Epithelial cell of proximal tubule (primary cell): ENCODE measurements at regions not wholly inside any gene's neighbourhood (a gene's known extent, or its start where the extent isn't known, plus 50 kb on each side); places are given as distances from the start of the nearest gene placed in this dataset.

Experiments used
- DNase-seq: peaks from one replicate; pipeline ENCODE4 v3.0.0-alpha.2; 2011; ENCODE audit warnings: low read depth
- H3K4me3 ChIP-seq: 2 replicates; pipeline ENCODE4 v1.5.1; 2011; ENCODE audit warnings: low read depth, mild to moderate bottlenecking, low read length
- TF ChIP-seq, protein P1 (sequence below): conservative IDR thresholded peaks from 2 replicates; pipeline ENCODE4 v1.5.1; 2012; ENCODE audit warnings: low read depth, mild to moderate bottlenecking, low read length

DNA sequence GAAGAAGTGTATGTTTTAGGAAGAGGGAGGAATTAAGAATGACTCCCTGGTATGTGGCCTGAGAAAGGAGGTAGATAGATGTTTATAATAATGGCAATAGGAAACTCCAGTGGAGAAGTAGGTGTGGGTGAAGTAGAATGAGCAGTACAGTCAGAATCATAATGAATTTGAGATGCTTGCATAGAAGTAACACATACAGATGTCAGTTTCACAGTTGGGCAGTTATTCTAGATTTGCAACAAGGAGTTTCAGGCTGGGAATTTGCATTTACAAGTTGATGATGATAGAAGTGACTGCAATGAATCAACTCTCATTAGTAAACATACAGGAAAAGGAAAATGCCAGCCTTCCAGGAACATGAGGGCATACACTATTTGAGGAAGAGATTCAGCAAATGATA, 149.0 kb downstream of the SLITRK1 start:
- no peak for DNase-seq
- TF ChIP-seq, protein P1, sequence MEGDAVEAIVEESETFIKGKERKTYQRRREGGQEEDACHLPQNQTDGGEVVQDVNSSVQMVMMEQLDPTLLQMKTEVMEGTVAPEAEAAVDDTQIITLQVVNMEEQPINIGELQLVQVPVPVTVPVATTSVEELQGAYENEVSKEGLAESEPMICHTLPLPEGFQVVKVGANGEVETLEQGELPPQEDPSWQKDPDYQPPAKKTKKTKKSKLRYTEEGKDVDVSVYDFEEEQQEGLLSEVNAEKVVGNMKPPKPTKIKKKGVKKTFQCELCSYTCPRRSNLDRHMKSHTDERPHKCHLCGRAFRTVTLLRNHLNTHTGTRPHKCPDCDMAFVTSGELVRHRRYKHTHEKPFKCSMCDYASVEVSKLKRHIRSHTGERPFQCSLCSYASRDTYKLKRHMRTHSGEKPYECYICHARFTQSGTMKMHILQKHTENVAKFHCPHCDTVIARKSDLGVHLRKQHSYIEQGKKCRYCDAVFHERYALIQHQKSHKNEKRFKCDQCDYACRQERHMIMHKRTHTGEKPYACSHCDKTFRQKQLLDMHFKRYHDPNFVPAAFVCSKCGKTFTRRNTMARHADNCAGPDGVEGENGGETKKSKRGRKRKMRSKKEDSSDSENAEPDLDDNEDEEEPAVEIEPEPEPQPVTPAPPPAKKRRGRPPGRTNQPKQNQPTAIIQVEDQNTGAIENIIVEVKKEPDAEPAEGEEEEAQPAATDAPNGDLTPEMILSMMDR = no peak
- H3K4me3 ChIP-seq = no peak overlapping the region

DNA sequence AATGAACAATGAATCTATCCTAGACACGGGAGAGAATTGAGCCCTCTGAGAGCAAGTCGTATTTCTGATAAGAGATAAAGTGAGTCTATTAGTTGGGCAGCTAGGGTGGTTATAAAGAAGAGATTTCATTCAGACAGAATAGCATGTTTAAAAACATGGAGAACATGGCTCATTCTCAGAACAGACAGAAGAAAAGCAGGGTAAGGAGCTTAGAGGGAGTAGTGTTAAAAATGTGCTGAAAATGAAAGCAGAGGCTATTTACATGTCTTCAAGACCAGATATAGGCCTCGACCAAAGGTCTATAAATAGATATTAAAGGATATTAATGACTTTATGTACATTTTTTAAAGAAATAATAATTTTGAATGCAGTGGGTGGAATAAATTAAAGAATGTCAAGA, 149.5 kb downstream of the SLITRK1 start:
- no peak for DNase-seq
- TF ChIP-seq, protein P1 = no peak
- H3K4me3 ChIP-seq = no peak overlapping the region

DNA sequence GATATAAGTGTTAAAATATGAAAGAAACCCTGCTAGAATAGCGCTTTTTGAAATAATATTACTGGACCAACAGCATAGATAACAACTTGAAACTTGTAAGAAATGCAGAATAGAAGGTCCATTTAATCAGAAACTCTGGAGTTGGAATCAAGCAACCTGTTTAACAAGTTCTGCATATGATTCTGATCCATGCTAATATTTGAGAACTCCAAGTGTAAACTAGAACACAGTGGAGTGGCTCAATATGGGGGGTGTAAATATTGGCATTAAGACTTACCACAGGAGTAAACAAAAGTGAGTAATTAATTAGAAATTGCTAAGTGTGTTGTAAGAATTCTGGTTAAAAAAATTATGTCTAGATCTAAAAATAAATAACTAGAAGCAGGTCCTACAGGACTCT, 151.2 kb downstream of the SLITRK1 start:
- DNase-seq = no peak
- no peak overlapping the region for H3K4me3 ChIP-seq
- TF ChIP-seq, protein P1 = no peak

DNA sequence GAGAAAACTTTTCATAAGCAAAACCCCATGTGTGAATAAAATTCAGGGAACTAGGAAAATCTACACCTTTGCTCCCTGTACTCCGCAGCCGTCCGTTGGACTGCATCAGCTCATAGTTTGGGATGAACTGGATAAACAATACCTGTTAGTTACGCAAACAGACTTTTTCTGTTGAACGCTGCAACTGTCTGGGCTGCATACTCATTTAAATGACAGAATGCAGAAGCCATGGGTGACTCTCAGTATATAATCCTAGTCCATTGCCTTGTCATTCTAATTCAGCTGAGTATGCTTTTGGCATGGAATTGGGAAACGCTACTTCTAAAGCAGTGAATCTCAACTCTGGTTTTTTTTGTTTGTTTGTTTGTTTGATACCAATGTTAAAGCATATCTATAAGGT, 151.6 kb downstream of the SLITRK1 start:
- H3K4me3 ChIP-seq = no peak overlapping the region
- DNase-seq = no peak
- TF ChIP-seq, protein P1 = no peak

DNA sequence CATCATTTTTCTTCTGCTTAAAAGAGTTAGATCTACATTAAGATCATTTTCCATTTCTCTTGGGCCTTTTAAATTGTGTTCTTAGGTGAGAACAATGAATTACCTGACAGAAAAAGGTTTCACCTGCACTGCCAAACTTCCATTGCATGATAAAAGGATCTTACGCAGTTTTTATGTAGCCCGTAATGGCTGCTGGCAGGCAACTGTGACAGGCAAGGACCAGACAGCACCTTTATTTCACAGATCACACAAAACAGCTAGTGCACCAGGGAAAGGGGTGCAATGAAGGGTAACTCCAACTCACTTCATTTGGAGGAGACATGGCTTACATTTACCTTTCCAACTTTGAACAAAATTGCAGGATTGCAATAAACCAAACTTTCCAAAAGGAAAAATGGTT, 159.8 kb downstream of the SLITRK1 start:
- DNase-seq = no peak
- H3K4me3 ChIP-seq = no peak overlapping the region
- TF ChIP-seq, protein P1 = no peak

DNA sequence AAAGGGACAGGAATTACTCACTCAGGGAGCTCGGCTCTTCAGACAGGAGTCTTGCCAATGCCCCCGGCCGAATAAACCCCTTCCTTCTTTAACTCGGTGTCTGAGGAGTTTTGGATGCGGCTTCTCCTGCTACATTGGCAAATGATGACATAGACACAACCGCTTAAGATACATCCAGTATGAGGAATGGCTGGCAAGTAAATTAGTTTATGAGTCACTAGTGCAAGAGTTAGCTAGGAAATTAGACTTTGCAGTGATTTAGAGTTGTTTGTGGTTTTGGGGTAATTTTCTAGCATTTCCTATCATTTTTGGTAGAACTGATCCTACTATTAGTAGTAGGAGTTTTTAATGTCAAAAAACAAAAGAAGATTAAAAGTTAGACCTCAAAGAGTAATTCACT, 166.2 kb downstream of the SLITRK1 start:
- no peak for DNase-seq
- H3K4me3 ChIP-seq = no peak overlapping the region
- TF ChIP-seq, protein P1 = no peak

DNA sequence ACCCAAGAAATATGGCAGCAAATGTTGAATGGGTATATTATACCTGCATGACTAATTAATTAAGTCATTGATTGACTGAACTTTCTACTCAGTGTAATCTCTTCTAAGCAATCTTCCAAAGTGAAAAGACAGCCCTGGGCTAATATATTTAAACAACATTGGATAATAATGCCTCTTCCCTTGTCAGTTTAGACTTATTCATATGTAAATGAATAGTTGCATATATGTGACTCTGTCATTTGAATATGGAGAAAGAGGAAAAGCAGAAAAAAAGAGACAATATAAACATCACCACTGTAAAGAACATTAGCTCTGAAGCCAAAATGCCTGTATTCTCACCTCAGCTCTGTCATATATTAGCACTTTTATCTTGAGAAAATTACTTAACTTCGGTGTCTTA, 168.0 kb downstream of the SLITRK1 start:
- no peak for DNase-seq
- no peak overlapping the region for H3K4me3 ChIP-seq
- TF ChIP-seq, protein P1 = no peak
